DMS 273 (cell line): ENCODE measurements at regions not wholly inside any gene's neighbourhood (a gene's known extent, or its start where the extent isn't known, plus 50 kb on each side); places are given as distances from the start of the nearest gene placed in this dataset.
A peak's percentile ranks its signal among the peaks of the same experiment; 100 is the strongest.

Experiments used
- DNase-seq: peaks from one replicate; lab custom pipeline; 2025; ENCODE audit not compliant: unreplicated experiment; lab: John Stamatoyannopoulos, UW

- peak; percentile 95 for DNase-seq
Measured at GRCh38 chr6:71420693-71421328, 132.2 kb downstream of the OGFRL1 start.

- no peak for DNase-seq
Measured at GRCh38 chr6:71421611-71422010, 133.0 kb downstream of the OGFRL1 start.

- no peak for DNase-seq
Measured at GRCh38 chr6:71430018-71430417, 141.4 kb downstream of the OGFRL1 start.

- no peak for DNase-seq
Measured at GRCh38 chr6:71433441-71433840, 144.8 kb downstream of the OGFRL1 start.

- peak; percentile 47 for DNase-seq
Measured at GRCh38 chr6:71444222-71444621, 155.6 kb downstream of the OGFRL1 start.

GRCh38 chr6:71446057-71446456, 157.4 kb downstream of the OGFRL1 start:
- no peak for DNase-seq

GRCh38 chr6:71446470-71446869, 157.9 kb downstream of the OGFRL1 start:
- DNase-seq, result no peak

GRCh38 chr6:71452697-71453370, 164.2 kb downstream of the OGFRL1 start:
- peak; percentile 57 for DNase-seq

GRCh38 chr6:71453371-71453706, 164.7 kb downstream of the OGFRL1 start:
- peak; percentile 57 for DNase-seq

GRCh38 chr6:71454056-71454455, 165.4 kb downstream of the OGFRL1 start:
- DNase-seq, result peak; percentile 34

GRCh38 chr6:71457929-71458328, 169.3 kb downstream of the OGFRL1 start:
- DNase-seq, result peak; percentile 94

- DNase-seq, result no peak
Measured at GRCh38 chr6:71459162-71459561, 170.6 kb downstream of the OGFRL1 start.

- no peak for DNase-seq
Measured at GRCh38 chr6:71460933-71461332, 172.3 kb downstream of the OGFRL1 start.

- no peak for DNase-seq
Measured at GRCh38 chr6:71463061-71463460, 174.4 kb downstream of the OGFRL1 start.

GRCh38 chr6:71465096-71465495, 176.5 kb downstream of the OGFRL1 start:
- DNase-seq, result no peak

GRCh38 chr6:71466362-71466761, 177.8 kb downstream of the OGFRL1 start:
- DNase-seq, result no peak

- no peak for DNase-seq
Measured at GRCh38 chr6:71468038-71468437, 179.4 kb downstream of the OGFRL1 start.

GRCh38 chr6:71468841-71469700, 180.5 kb downstream of the OGFRL1 start:
- DNase-seq, result no peak

- no peak for DNase-seq
Measured at GRCh38 chr6:71471718-71472117, 183.1 kb downstream of the OGFRL1 start.

- no peak for DNase-seq
Measured at GRCh38 chr6:71473926-71474325, 185.3 kb downstream of the OGFRL1 start.

- no peak for DNase-seq
Measured at GRCh38 chr6:71474942-71475341, 186.3 kb downstream of the OGFRL1 start.

GRCh38 chr6:71476371-71476770, 187.8 kb downstream of the OGFRL1 start:
- DNase-seq, result no peak
